Sigmoid colon (tissue), 6 donors: ENCODE measurements at regions not wholly inside any gene's neighbourhood (a gene's known extent, or its start where the extent isn't known, plus 50 kb on each side); places are given as distances from the start of the nearest gene placed in this dataset.
"Not testable (repeated sequence)": the region's sequence is repeated elsewhere in the genome, so short reads cannot be mapped to it uniquely, and the experiment has no call there.

Experiments used
- DNase-seq: peaks from one replicate; pipeline ENCODE4 v3.0.0-alpha.2; 2019
- H3K27ac ChIP-seq, 4 donors: fragments of 200-600 bp; sonication (generic); one replicate each; pipeline ENCODE4 v1.5.1; 2016 to 2019; ENCODE audit warnings: mild to moderate bottlenecking in 1 of 4
- H3K27me3 ChIP-seq, 3 donors: fragments of 200-600 bp; sonication (generic); one replicate each; pipeline ENCODE4 v1.5.1; 2019; ENCODE audit warnings: mild to moderate bottlenecking in 1 of 3
- H3K36me3 ChIP-seq, 4 donors: fragments of 200-600 bp; sonication (generic); one replicate each; pipeline ENCODE4 v1.5.1; 2016 to 2019
- H3K4me1 ChIP-seq, 4 donors: fragments of 200-600 bp; sonication (generic); one replicate each; pipeline ENCODE4 v1.5.1; 2017 to 2019
- H3K4me3 ChIP-seq, 4 donors: fragments of 200-600 bp; sonication (generic); one replicate each; pipeline ENCODE4 v1.5.1; 2017 to 2019; ENCODE audit warnings: mild to moderate bottlenecking in 2 of 4, moderate library complexity in 1 of 4
- H3K9me3 ChIP-seq, 4 donors: fragments of 200-600 bp in 3 of 4; sonication (generic) in 3 of 4; one replicate each; pipeline versions ENCODE4 v1.5.1 to v1.6.1; 2013 to 2019
- WGBS, 2 donors: extraction: QIAGEN DNeasy Blood & Tissue Kit; methylation state at CpG; one replicate each; pipeline ENCODE4 v1.1.7; 2013; 5-methylcytosine and 5-hydroxymethylcytosine counted together
- intact Hi-C: fragments of 100-400 bp; cut with DNase I; formaldehyde crosslinking; loops from one replicate; pipeline ENCODE4 v1.15.1; 2023
- donor health status: healthy with polysubstance abuse.
- donor health status: healthy.

- DNase-seq, H3K4me1 ChIP-seq, H3K9me3 ChIP-seq, H3K36me3 ChIP-seq, intact Hi-C loops, H3K27me3 ChIP-seq, H3K27ac ChIP-seq, H3K4me3 ChIP-seq: not testable (repeated sequence)
- WGBS, 2 donors = no CpG with 5 or more reads among the region's 62 CpGs
These were observed 4055.2 kb upstream of the TPTE start for GRCh38 chr21:6466081-6466698.

DNA sequence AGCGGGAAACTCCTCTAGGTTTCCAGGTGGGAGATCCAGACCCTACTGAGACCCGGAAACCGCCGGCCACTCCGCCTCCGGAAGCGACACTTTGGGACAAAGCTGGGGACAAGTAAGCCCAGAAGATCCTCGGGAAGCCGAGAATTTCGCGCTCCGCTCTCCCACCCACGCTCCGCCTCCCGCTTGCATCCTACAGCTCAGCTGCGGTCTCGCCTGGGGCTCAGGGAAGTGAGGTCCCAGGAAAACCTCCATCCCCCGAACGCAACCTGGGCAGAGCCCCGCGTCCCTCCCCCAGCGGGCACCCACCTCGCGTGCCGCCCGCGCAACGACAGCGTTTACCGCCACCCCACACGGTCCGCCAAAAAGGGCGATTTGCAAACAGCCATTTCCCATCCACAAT lies 4054.7 kb upstream of the TPTE start:
- no CpG with 5 or more reads among the region's 33 CpGs for WGBS, 2 donors
- DNase-seq, intact Hi-C loops, H3K36me3 ChIP-seq, H3K9me3 ChIP-seq, H3K4me3 ChIP-seq, H3K27ac ChIP-seq, H3K27me3 ChIP-seq, H3K4me1 ChIP-seq: not testable (repeated sequence)

GRCh38 chr21:6467189-6467774 lies 4054.1 kb upstream of the TPTE start:
- H3K27me3 ChIP-seq, intact Hi-C loops, H3K4me1 ChIP-seq, H3K4me3 ChIP-seq, H3K9me3 ChIP-seq, H3K36me3 ChIP-seq, H3K27ac ChIP-seq, DNase-seq: not testable (repeated sequence)
- 0% methylated on average over 11 of the region's 60 CpGs for WGBS, 2 donors

GRCh38 chr21:6467907-6468306 lies 4053.5 kb upstream of the TPTE start:
- H3K9me3 ChIP-seq, H3K27ac ChIP-seq, H3K36me3 ChIP-seq, H3K4me1 ChIP-seq, DNase-seq, H3K27me3 ChIP-seq, H3K4me3 ChIP-seq, intact Hi-C loops: not testable (repeated sequence)
- no CpG with 5 or more reads among the region's 55 CpGs for WGBS, 2 donors

GRCh38 chr21:6468331-6468860 lies 4053.0 kb upstream of the TPTE start:
- 5% methylated on average over 13 of the region's 34 CpGs; no CpG with 5 or more reads in 1 of the 2 donors for WGBS, 2 donors
- H3K9me3 ChIP-seq, H3K4me3 ChIP-seq, H3K27me3 ChIP-seq, H3K36me3 ChIP-seq, H3K4me1 ChIP-seq, intact Hi-C loops, H3K27ac ChIP-seq: not testable (repeated sequence)
- DNase-seq = peak; percentile 33

- intact Hi-C loops, H3K4me1 ChIP-seq, H3K4me3 ChIP-seq, H3K27ac ChIP-seq, H3K36me3 ChIP-seq, H3K9me3 ChIP-seq, DNase-seq, H3K27me3 ChIP-seq: not testable (repeated sequence)
- WGBS, 2 donors = no CpG with 5 or more reads among the region's 25 CpGs
These were observed 4047.0 kb upstream of the TPTE start for GRCh38 chr21:6474250-6474968.

GRCh38 chr21:6481116-6481515 lies 4040.3 kb upstream of the TPTE start:
- DNase-seq, H3K27me3 ChIP-seq, H3K4me1 ChIP-seq, H3K9me3 ChIP-seq, H3K36me3 ChIP-seq, H3K4me3 ChIP-seq, H3K27ac ChIP-seq, intact Hi-C loops: not testable (repeated sequence)
- WGBS, 2 donors = no CpG with 5 or more reads among the region's 17 CpGs

- H3K27me3 ChIP-seq, H3K4me3 ChIP-seq, H3K36me3 ChIP-seq, H3K4me1 ChIP-seq, H3K27ac ChIP-seq, intact Hi-C loops, H3K9me3 ChIP-seq, DNase-seq: not testable (repeated sequence)
- 64 to 91% methylated on average over 1 of the region's 3 CpGs for whole genome bisulfite sequencing, 2 donors
These were observed 4038.8 kb upstream of the TPTE start for GRCh38 chr21:6482616-6483015.

DNA sequence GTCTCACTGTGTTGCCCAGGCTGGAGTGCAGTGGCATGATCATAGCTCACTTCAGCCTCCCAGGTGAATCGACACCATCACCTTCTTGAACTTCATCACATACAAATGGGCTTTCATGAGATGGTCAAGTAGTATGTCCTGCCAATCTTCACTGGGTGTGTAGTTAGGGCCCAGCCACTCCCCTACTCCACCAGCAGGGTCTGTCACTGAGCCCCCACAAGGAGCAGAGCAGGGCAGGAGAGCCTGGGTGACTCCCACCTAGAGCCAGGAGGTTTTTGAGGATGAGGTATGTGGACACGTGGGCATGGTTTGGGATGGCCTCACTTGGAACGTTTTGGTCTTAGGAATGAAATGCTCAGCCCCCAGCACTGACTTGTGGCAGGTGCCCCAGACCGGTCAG lies 4037.7 kb upstream of the TPTE start:
- H3K9me3 ChIP-seq, H3K4me3 ChIP-seq, intact Hi-C loops, H3K4me1 ChIP-seq, H3K27me3 ChIP-seq, H3K36me3 ChIP-seq, DNase-seq, H3K27ac ChIP-seq: not testable (repeated sequence)
- whole genome bisulfite sequencing, 2 donors = no CpG with 5 or more reads among the region's 4 CpGs

DNA sequence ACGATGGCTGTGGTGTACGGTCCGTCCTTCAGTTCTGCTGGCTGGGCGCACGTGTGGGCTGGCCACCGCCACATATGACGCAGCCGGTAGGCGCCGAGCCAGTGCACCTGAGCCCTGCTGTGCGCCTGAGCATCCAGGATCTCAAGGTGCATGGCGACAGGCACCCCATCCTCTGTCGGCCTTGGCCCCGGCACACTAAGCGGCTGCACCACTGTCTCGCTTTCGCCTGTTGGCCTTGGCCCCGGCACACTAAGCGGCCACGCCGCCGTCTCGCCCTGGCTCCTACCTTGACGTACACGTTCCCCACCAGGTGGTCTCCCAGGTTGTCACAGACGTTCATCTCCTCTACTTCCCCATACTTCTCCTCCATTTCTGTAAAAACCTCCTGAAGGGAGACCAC lies 4034.6 kb upstream of the TPTE start:
- H3K4me3 ChIP-seq, H3K9me3 ChIP-seq, DNase-seq, H3K27ac ChIP-seq, H3K36me3 ChIP-seq, H3K27me3 ChIP-seq, H3K4me1 ChIP-seq, intact Hi-C loops: not testable (repeated sequence)
- 95 to 96% methylated on average over 23 to 26 of the region's 26 CpGs for WGBS, 2 donors

DNA sequence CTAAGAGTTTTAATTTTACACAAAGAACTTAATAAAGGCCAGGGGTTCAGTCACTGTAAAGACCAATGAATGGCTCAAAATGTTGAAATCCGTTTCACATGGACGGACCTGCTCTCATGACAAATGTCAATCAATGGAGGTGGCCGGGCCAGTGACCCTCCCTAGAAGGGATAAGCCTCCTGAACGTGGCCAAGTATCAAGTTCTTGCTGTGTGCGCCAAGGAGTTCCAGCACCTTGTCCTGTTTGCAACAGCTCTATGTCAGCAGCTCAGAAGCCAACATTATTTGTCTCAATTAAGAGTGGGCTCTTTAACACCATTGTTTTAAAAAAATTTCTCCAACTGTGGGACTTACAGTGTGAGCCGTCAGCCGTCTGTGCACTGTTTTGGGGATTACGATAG lies 4028.7 kb upstream of the TPTE start:
- intact Hi-C loops, H3K27me3 ChIP-seq: not testable (repeated sequence)
- no CpG with 5 or more reads among the region's 8 CpGs for WGBS, 2 donors

DNA sequence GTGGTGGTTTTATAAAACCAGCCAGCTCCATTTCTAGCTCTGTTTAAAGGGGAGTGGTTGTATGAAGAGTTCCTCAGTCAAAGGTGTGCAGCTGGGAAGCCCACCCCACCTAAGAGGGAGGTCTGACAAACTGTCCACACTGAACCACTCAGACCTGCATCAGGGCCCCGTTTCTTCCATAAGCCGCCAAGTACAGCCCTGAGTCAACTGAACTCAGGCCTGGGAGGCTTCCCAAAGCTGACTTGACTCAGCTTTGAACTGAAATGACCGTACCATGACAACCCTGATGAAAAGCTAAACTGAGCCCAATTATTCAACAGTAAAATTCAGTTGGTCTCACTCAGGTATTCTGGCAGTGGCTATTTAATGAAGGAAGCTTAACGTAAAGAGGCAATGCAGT lies 4027.4 kb upstream of the TPTE start:
- H3K27me3 ChIP-seq, DNase-seq, H3K36me3 ChIP-seq, intact Hi-C loops, H3K27ac ChIP-seq, H3K4me3 ChIP-seq, H3K4me1 ChIP-seq, H3K9me3 ChIP-seq: not testable (repeated sequence)
- no CpG with 5 or more reads among the region's 4 CpGs for WGBS, 2 donors

More for the DNA sequence above, 4028.7 kb upstream of the TPTE start:
- DNase-seq, H3K27ac ChIP-seq, H3K9me3 ChIP-seq, H3K4me1 ChIP-seq, H3K4me3 ChIP-seq, H3K36me3 ChIP-seq: not testable (repeated sequence)

GRCh38 chr21:6496356-6496755 lies 4025.0 kb upstream of the TPTE start:
- intact Hi-C loops, H3K27me3 ChIP-seq, DNase-seq, H3K27ac ChIP-seq, H3K4me3 ChIP-seq, H3K36me3 ChIP-seq, H3K4me1 ChIP-seq, H3K9me3 ChIP-seq: not testable (repeated sequence)
- WGBS, 2 donors = no CpG with 5 or more reads among the region's 5 CpGs
